ENCODE measurements at regions not wholly inside any gene's neighbourhood (a gene's known extent, or its start where the extent isn't known, plus 50 kb on each side); places are given as distances from the start of the nearest gene placed in this dataset.

GRCh38 chr2:180306346-180306745 lies 299.2 kb upstream of the CWC22 start:
- no peaks in the 10 kb centered on the region for H3K36me3 ChIP-seq
- TF ChIP-seq, protein P1, sequence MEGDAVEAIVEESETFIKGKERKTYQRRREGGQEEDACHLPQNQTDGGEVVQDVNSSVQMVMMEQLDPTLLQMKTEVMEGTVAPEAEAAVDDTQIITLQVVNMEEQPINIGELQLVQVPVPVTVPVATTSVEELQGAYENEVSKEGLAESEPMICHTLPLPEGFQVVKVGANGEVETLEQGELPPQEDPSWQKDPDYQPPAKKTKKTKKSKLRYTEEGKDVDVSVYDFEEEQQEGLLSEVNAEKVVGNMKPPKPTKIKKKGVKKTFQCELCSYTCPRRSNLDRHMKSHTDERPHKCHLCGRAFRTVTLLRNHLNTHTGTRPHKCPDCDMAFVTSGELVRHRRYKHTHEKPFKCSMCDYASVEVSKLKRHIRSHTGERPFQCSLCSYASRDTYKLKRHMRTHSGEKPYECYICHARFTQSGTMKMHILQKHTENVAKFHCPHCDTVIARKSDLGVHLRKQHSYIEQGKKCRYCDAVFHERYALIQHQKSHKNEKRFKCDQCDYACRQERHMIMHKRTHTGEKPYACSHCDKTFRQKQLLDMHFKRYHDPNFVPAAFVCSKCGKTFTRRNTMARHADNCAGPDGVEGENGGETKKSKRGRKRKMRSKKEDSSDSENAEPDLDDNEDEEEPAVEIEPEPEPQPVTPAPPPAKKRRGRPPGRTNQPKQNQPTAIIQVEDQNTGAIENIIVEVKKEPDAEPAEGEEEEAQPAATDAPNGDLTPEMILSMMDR (IDR thresholded peaks at IDR 0.05), result no peak
- no peaks in the 10 kb centered on the region for H3K4me1 ChIP-seq (ENCODE audit: control insufficient read depth in 1 of 2, insufficient read depth in 1 of 2, low read depth in 1 of 2, low read length in 1 of 2)
- H3K27me3 ChIP-seq, result no peaks in the 10 kb centered on the region
- H3K27ac ChIP-seq, result no peak overlapping the region
- no peaks in the 10 kb centered on the region for H3K9me3 ChIP-seq
- no peak overlapping the region for H3K4me3 ChIP-seq (ENCODE audit: low read depth in 1 of 2, low read length in 1 of 2)

GRCh38 chr2:180291552-180292421 lies 284.7 kb upstream of the CWC22 start:
- no peaks in the 10 kb centered on the region for H3K36me3 ChIP-seq

DNA sequence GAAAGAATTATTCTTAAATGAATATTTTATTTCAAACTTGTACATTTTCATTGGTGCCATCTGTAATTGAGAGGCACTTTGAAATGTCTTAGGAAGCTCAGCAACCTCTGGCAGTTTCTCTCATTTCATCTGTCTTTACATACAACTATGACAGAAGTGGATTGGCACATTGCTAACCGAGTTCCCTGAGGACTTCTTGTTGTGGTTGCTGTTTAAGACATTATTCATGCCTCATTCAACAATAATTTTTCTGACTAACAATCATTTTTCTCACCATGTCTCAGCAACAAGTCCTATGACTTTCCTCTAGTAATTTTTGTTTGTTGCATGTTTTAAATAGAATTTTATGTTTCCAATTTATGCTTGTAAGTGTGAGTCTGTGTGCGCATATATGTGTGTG lies 284.0 kb upstream of the CWC22 start:
- Histone ChIP-seq H3K36me3 (no peaks in the 10 kb centered on the region), H3K27me3 (no peaks in the 10 kb centered on the region), H3K4me3 (ENCODE audit: low read depth in 1 of 2, low read length in 1 of 2) (no peak overlapping the region), H3K9me3 (no peaks in the 10 kb centered on the region), H3K4me1 (ENCODE audit: control insufficient read depth in 1 of 2, insufficient read depth in 1 of 2, low read depth in 1 of 2, low read length in 1 of 2) (no peaks in the 10 kb centered on the region), H3K27ac (no peak overlapping the region)
- TF ChIP-seq, protein P1 (IDR thresholded peaks at IDR 0.05), result no peak

More at GRCh38 chr2:180291552-180292421, 284.7 kb upstream of the CWC22 start:
- no peak overlapping the region for H3K27ac ChIP-seq
- H3K4me3 ChIP-seq (ENCODE audit: low read depth in 1 of 2, low read length in 1 of 2), result no peak overlapping the region
- no peaks in the 10 kb centered on the region for H3K27me3 ChIP-seq
- TF ChIP-seq, protein P1 (IDR thresholded peaks at IDR 0.05), result no peak
- H3K4me1 ChIP-seq (ENCODE audit: control insufficient read depth in 1 of 2, insufficient read depth in 1 of 2, low read depth in 1 of 2, low read length in 1 of 2), result no peaks in the 10 kb centered on the region
- H3K9me3 ChIP-seq, result no peaks in the 10 kb centered on the region

GRCh38 chr2:180289627-180290026 lies 282.5 kb upstream of the CWC22 start:
- H3K27ac ChIP-seq, result no peak overlapping the region
- no peak overlapping the region for H3K4me3 ChIP-seq (ENCODE audit: low read depth in 1 of 2, low read length in 1 of 2)
- TF ChIP-seq, protein P1 (IDR thresholded peaks at IDR 0.05), result no peak

DNA sequence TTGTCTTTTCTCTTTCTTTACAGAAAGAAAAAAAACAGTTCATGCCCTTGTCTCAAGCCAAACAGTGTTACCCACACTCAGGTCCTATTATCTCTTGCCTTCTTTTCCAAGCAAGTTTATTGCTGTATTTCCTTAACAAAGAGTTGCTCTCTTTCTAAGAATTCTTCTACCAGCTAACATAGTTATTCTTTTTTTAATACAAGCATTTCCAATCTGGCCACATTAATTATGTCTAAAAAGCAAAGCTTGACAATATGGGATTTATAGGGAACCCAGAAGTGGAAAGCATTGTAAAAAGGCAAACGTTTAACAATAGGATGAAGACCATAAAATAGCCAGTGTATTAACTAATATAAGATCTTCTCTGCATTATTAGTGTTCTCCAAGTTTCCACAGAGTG lies 272.5 kb upstream of the CWC22 start:
- Histone ChIP-seq H3K27ac (no peak overlapping the region), H3K4me3 (ENCODE audit: low read depth in 1 of 2, low read length in 1 of 2) (no peak overlapping the region), H3K27me3 (no peaks in the 10 kb centered on the region), H3K36me3 (no peaks in the 10 kb centered on the region), H3K4me1 (ENCODE audit: control insufficient read depth in 1 of 2, insufficient read depth in 1 of 2, low read depth in 1 of 2, low read length in 1 of 2) (no peaks in the 10 kb centered on the region), H3K9me3 (no peaks in the 10 kb centered on the region)
- TF ChIP-seq, protein P1 (IDR thresholded peaks at IDR 0.05), result no peak

More at GRCh38 chr2:180289627-180290026, 282.5 kb upstream of the CWC22 start:
- Histone ChIP-seq H3K4me1 (ENCODE audit: control insufficient read depth in 1 of 2, insufficient read depth in 1 of 2, low read depth in 1 of 2, low read length in 1 of 2) (no peaks in the 10 kb centered on the region), H3K9me3 (no peaks in the 10 kb centered on the region), H3K36me3 (no peaks in the 10 kb centered on the region), H3K27me3 (no peaks in the 10 kb centered on the region)

All from neutrophil (primary cell).